ENCODE measurements at regions not wholly inside any gene's neighbourhood (a gene's known extent, or its start where the extent isn't known, plus 50 kb on each side); places are given as distances from the start of the nearest gene placed in this dataset.

- no peaks in the 10 kb centered on the region for H3K36me3 ChIP-seq (replicated peaks in 1 of 2; ENCODE audit: control insufficient read depth in 1 of 2, insufficient read depth in 2 of 2, low read length in 2 of 2)
- H4K20me1 ChIP-seq (ENCODE audit: insufficient read depth, low read length), result no peaks in the 10 kb centered on the region
- DNase-seq (ENCODE audit: low spot score) (no peak), FAIRE-seq (no peak), ATAC-seq (no peak)
- no peak overlapping the region for H2AFZ ChIP-seq (ENCODE audit: low read length)
- 0% methylated on average over 1 of the region's 2 CpGs for WGBS (ENCODE audit: low lambda C conversion rate)
- H3K27ac ChIP-seq (ENCODE audit: extremely low read length, insufficient read depth, low read length), result no peak overlapping the region
- no peak for TF ChIP-seq ZNF598 (CRISPR knock-in tag; IDR thresholded peaks at IDR 0.05; ENCODE audit: borderline replicate concordance)
- TF ChIP-seq KAT2B (IDR thresholded peaks at IDR 0.05; ENCODE audit: borderline replicate concordance, low read depth, low read length), result no peak
- TF ChIP-seq SSRP1 (CRISPR knock-in tag; IDR thresholded peaks at IDR 0.05), result no peak
- TF ChIP-seq NFIC (IDR thresholded peaks at IDR 0.05; ENCODE audit: low read length), result no peak
- TF ChIP-seq HCFC1 (IDR thresholded peaks at IDR 0.05; ENCODE audit: low read depth, low read length), result no peak
- no peak for TF ChIP-seq ZNF670 (CRISPR knock-in tag; IDR thresholded peaks at IDR 0.05; ENCODE audit: borderline replicate concordance)
- no peak for TF ChIP-seq HIC2 (CRISPR knock-in tag; IDR thresholded peaks at IDR 0.05; ENCODE audit: low read depth)
- no peak for TF ChIP-seq ZNF543 (CRISPR knock-in tag; IDR thresholded peaks at IDR 0.05)
- no peak for TF ChIP-seq SNAPC5 (CRISPR knock-in tag; IDR thresholded peaks at IDR 0.05; ENCODE audit: borderline replicate concordance)
- intact Hi-C loops (cut with micrococcal nuclease; ENCODE audit: unreplicated experiment) (no loop called here), in situ Hi-C loops (cut with HindIII; ENCODE audit: extremely low pct_ligation_motif_present, low pct_unique_long_range_greater_than_20kb) (no loop called here)
- no peaks in the 10 kb centered on the region for H3K9me3 ChIP-seq (ENCODE audit: low read length)
- no peak overlapping the region for H3K4me2 ChIP-seq (ENCODE audit: low read depth, low read length)
- H3K79me2 ChIP-seq (ENCODE audit: insufficient read depth, low read length), result no peaks in the 10 kb centered on the region
- CTCF ChIA-PET (ENCODE audit: low intra/inter-chr PET ratio, low total read pairs), result no interaction called here
- no peaks in the 10 kb centered on the region for H3K4me1 ChIP-seq (ENCODE audit: insufficient read depth, low read length)
- no TSS peak for BruUV-seq (replicated peaks)
- no peak overlapping the region for H3K9ac ChIP-seq (ENCODE audit: insufficient read depth, low read depth, low read length)
- POLR2A ChIA-PET, result no interaction called here
- no peaks in the 10 kb centered on the region for H3K27me3 ChIP-seq (ENCODE audit: control insufficient read depth in 1 of 2, insufficient read depth in 2 of 2, low read length in 2 of 2)
- H3K4me3 ChIP-seq (replicated peaks in 1 of 3; ENCODE audit: insufficient read depth in 1 of 3, low read depth in 2 of 3, low read length in 3 of 3), result no peak overlapping the region
Observed at GRCh38 chrX:13901354-13901753, 84.5 kb upstream of the GPM6B start.

All from HepG2 (cell line).